ENCODE measurements at regions not wholly inside any gene's neighbourhood (a gene's known extent, or its start where the extent isn't known, plus 50 kb on each side); places are given as distances from the start of the nearest gene placed in this dataset.

DNA sequence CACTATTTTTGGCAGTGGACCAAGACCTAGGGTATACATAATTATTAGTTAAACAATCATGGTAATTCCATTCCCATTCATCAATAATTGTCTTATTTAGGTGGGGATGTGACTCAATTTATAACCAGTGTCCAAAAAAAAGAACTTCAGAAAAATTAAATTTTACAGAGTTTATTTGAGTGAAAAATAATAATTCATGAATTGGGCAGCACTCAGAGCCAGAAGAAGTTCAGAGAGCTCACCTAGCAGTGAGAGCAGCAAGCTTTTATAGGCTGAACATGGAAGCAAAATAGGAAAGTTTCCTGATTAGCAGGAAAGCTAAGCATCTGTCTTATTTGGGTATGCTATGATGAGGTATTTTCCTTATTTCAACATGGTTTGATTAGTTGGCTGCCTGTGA, 500.8 kb downstream of the PCDH7 start:
- TF ChIP-seq, protein P1, sequence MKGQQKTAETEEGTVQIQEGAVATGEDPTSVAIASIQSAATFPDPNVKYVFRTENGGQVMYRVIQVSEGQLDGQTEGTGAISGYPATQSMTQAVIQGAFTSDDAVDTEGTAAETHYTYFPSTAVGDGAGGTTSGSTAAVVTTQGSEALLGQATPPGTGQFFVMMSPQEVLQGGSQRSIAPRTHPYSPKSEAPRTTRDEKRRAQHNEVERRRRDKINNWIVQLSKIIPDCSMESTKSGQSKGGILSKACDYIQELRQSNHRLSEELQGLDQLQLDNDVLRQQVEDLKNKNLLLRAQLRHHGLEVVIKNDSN (IDR thresholded peaks at IDR 0.05): no peak
- TF ChIP-seq ZBTB7A (IDR thresholded peaks at IDR 0.05; ENCODE audit: low read depth) (no peak), EP300 (IDR thresholded peaks at IDR 0.05; ENCODE audit: borderline replicate concordance) (no peak), RAD21 (IDR thresholded peaks at IDR 0.05; ENCODE audit: low read depth) (no peak), CREB1 (IDR thresholded peaks at IDR 0.05; ENCODE audit: low read depth) (no peak), TAF1 (IDR thresholded peaks at IDR 0.05; ENCODE audit: low read depth) (no peak), YY1 (IDR thresholded peaks at IDR 0.05; ENCODE audit: low read depth) (no peak), EGR1 (IDR thresholded peaks at IDR 0.05) (no peak), FOXM1 (IDR thresholded peaks at IDR 0.05; ENCODE audit: borderline replicate concordance, low read depth) (no peak), TEAD4 (IDR thresholded peaks at IDR 0.05) (no peak), TCF12 (IDR thresholded peaks at IDR 0.05; ENCODE audit: low read depth) (no peak), CEBPB (IDR thresholded peaks at IDR 0.05) (no peak), NFIC (IDR thresholded peaks at IDR 0.05) (no peak)
- TF ChIP-seq, protein P2, sequence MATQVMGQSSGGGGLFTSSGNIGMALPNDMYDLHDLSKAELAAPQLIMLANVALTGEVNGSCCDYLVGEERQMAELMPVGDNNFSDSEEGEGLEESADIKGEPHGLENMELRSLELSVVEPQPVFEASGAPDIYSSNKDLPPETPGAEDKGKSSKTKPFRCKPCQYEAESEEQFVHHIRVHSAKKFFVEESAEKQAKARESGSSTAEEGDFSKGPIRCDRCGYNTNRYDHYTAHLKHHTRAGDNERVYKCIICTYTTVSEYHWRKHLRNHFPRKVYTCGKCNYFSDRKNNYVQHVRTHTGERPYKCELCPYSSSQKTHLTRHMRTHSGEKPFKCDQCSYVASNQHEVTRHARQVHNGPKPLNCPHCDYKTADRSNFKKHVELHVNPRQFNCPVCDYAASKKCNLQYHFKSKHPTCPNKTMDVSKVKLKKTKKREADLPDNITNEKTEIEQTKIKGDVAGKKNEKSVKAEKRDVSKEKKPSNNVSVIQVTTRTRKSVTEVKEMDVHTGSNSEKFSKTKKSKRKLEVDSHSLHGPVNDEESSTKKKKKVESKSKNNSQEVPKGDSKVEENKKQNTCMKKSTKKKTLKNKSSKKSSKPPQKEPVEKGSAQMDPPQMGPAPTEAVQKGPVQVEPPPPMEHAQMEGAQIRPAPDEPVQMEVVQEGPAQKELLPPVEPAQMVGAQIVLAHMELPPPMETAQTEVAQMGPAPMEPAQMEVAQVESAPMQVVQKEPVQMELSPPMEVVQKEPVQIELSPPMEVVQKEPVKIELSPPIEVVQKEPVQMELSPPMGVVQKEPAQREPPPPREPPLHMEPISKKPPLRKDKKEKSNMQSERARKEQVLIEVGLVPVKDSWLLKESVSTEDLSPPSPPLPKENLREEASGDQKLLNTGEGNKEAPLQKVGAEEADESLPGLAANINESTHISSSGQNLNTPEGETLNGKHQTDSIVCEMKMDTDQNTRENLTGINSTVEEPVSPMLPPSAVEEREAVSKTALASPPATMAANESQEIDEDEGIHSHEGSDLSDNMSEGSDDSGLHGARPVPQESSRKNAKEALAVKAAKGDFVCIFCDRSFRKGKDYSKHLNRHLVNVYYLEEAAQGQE (IDR thresholded peaks at IDR 0.05; ENCODE audit: low read depth): no peak
- TF ChIP-seq, protein P3, sequence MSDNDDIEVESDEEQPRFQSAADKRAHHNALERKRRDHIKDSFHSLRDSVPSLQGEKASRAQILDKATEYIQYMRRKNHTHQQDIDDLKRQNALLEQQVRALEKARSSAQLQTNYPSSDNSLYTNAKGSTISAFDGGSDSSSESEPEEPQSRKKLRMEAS (IDR thresholded peaks at IDR 0.05): no peak

DNA sequence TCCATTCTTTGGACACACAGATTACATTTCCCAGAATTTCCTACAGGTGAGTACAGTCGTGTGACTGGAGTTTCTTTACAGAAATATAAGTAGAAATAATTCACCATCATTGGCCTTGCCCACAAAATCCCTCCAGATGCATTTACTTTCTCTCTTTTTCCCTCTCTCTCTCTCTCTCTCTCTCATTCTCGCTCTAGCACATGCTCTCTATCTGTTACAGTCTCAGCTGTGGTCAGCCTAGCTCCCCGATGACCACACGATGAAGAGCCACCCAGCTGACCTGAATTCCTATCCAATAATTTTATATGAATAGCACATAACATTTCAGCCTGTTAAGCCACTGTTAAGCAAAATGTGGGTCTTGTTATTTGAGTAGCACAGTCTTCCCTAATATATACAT, 507.9 kb downstream of the PCDH7 start:
- TF ChIP-seq YY1 (IDR thresholded peaks at IDR 0.05; ENCODE audit: low read depth): no peak
- no peak for TF ChIP-seq TCF12 (IDR thresholded peaks at IDR 0.05; ENCODE audit: low read depth)
- TF ChIP-seq, protein P3 (IDR thresholded peaks at IDR 0.05): no peak
- TF ChIP-seq CEBPB (IDR thresholded peaks at IDR 0.05): no peak
- TF ChIP-seq CREB1 (IDR thresholded peaks at IDR 0.05; ENCODE audit: low read depth): no peak
- TF ChIP-seq FOXM1 (IDR thresholded peaks at IDR 0.05; ENCODE audit: borderline replicate concordance, low read depth): no peak
- TF ChIP-seq EGR1 (IDR thresholded peaks at IDR 0.05): no peak
- no peak for TF ChIP-seq EP300 (IDR thresholded peaks at IDR 0.05; ENCODE audit: borderline replicate concordance)
- TF ChIP-seq, protein P1 (IDR thresholded peaks at IDR 0.05): no peak
- no peak for TF ChIP-seq RAD21 (IDR thresholded peaks at IDR 0.05; ENCODE audit: low read depth)
- TF ChIP-seq, protein P2 (IDR thresholded peaks at IDR 0.05; ENCODE audit: low read depth): no peak

DNA sequence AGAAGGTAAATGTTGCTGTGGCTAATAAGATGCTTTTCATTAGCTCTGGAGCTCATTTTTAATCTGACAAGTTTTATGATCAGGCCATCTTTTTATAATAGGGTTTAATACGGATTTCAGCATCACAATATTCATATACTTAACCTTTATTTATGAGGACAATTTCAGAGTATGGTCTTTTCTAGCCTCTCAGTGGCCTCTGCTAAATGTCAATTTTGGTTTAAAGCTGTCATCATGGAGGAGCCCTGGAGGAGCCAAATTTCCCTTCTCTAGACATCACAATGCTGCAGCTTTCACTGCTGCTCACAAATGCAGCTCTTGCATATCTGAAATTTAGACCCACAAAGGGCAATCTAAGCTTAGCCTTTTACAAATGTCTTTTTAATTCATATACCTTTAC, 510.4 kb downstream of the PCDH7 start:
- TF ChIP-seq TCF12 (IDR thresholded peaks at IDR 0.05; ENCODE audit: low read depth) (no peak), EP300 (IDR thresholded peaks at IDR 0.05; ENCODE audit: borderline replicate concordance) (no peak), EGR1 (IDR thresholded peaks at IDR 0.05) (no peak), TAF1 (IDR thresholded peaks at IDR 0.05; ENCODE audit: low read depth) (no peak), YY1 (IDR thresholded peaks at IDR 0.05; ENCODE audit: low read depth) (no peak), CREB1 (IDR thresholded peaks at IDR 0.05; ENCODE audit: low read depth) (no peak), CEBPB (IDR thresholded peaks at IDR 0.05) (no peak), ZBTB7A (IDR thresholded peaks at IDR 0.05; ENCODE audit: low read depth) (no peak), FOXM1 (IDR thresholded peaks at IDR 0.05; ENCODE audit: borderline replicate concordance, low read depth) (no peak), NFIC (IDR thresholded peaks at IDR 0.05) (no peak), RAD21 (IDR thresholded peaks at IDR 0.05; ENCODE audit: low read depth) (no peak), TEAD4 (IDR thresholded peaks at IDR 0.05) (no peak)
- TF ChIP-seq, protein P2 (IDR thresholded peaks at IDR 0.05; ENCODE audit: low read depth): no peak
- TF ChIP-seq, protein P1 (IDR thresholded peaks at IDR 0.05): no peak
- TF ChIP-seq, protein P3 (IDR thresholded peaks at IDR 0.05): no peak

DNA sequence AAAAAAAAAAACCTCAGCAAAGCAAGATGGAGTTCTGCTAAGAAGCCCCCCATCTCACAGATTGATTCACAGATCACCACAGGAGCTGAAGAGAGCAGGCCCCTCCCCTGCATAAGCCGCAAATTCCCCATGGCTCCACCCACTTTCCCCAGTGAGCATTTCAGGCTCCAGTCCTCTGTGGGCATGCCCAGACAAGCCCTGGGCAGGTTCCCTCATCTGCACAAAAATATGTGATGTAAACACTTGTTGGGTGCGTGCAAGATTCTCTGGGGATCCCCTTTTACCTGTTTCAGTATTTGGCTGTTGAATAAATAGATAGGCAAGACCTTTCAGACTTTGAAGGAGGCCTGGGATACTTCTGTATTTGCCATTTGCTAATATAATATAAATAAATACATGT, 514.3 kb downstream of the PCDH7 start:
- TF ChIP-seq TCF12 (IDR thresholded peaks at IDR 0.05; ENCODE audit: low read depth) (no peak), EGR1 (IDR thresholded peaks at IDR 0.05) (no peak), RAD21 (IDR thresholded peaks at IDR 0.05; ENCODE audit: low read depth) (no peak), YY1 (IDR thresholded peaks at IDR 0.05; ENCODE audit: low read depth) (no peak), NFIC (IDR thresholded peaks at IDR 0.05) (no peak), CREB1 (IDR thresholded peaks at IDR 0.05; ENCODE audit: low read depth) (no peak)
- TF ChIP-seq, protein P1 (IDR thresholded peaks at IDR 0.05): no peak
